B cell (primary cell): ENCODE measurements at regions not wholly inside any gene's neighbourhood (a gene's known extent, or its start where the extent isn't known, plus 50 kb on each side); places are given as distances from the start of the nearest gene placed in this dataset.

Experiments
- CTCF ChIP-seq: fragments of 200-600 bp; IDR thresholded peaks from one replicate; pipeline ENCODE4 v1.8.0; 2022; ENCODE audit warnings: antibody characterized with exemption, mild to moderate bottlenecking
- EZH2 ChIP-seq: IDR thresholded peaks from 2 replicates; pipeline ENCODE4 v1.6.1; 2012; ENCODE audit warnings: borderline replicate concordance, low read depth, mild to moderate bottlenecking, moderate library complexity, low read length; ENCODE audit not compliant: insufficient read depth, poor library complexity, severe bottlenecking

GRCh38 chr1:187445066-187445465 is 616.3 kb downstream of the PLA2G4A start:
- TF ChIP-seq CTCF (no peak), EZH2 (no peak)
